Bronchial epithelial cell (primary cell): ENCODE measurements at regions not wholly inside any gene's neighbourhood (a gene's known extent, or its start where the extent isn't known, plus 50 kb on each side); places are given as distances from the start of the nearest gene placed in this dataset.

Experiments
- DNase-seq: peaks from one replicate; pipeline ENCODE4 v3.0.0-alpha.2; 2010; ENCODE audit warnings: low read depth
- FAIRE-seq: peaks from 2 replicates; lab custom pipeline; 2011; peaks lifted over from hg19 to GRCh38; lab: Jason Lieb, UNC
- H3K27me3 ChIP-seq: 2 replicates; pipeline ENCODE4 v1.5.1; 2011; ENCODE audit warnings: low read length; ENCODE audit not compliant: control insufficient read depth, insufficient read depth
- H3K36me3 ChIP-seq: 2 replicates; pipeline ENCODE4 v1.5.1; 2011; ENCODE audit warnings: low read length; ENCODE audit not compliant: control insufficient read depth, insufficient read depth
- H3K4me3 ChIP-seq: 2 replicates; pipeline ENCODE4 v1.5.1; 2011; ENCODE audit warnings: mild to moderate bottlenecking, low read depth, low read length, control low read depth
- TF ChIP-seq, protein P1 (sequence below): IDR thresholded peaks from 2 replicates; pipeline ENCODE4 v1.5.1; 2011; ENCODE audit warnings: mild to moderate bottlenecking, moderate library complexity, low read length, control low read depth, inconsistent platforms; ENCODE audit not compliant: insufficient read depth, severe bottlenecking

- no peaks in the 10 kb centered on the region for H3K27me3 ChIP-seq
- H3K4me3 ChIP-seq = no peak overlapping the region
- no peak for DNase-seq
- no peak for FAIRE-seq
- no peaks in the 10 kb centered on the region for H3K36me3 ChIP-seq
- TF ChIP-seq, protein P1, sequence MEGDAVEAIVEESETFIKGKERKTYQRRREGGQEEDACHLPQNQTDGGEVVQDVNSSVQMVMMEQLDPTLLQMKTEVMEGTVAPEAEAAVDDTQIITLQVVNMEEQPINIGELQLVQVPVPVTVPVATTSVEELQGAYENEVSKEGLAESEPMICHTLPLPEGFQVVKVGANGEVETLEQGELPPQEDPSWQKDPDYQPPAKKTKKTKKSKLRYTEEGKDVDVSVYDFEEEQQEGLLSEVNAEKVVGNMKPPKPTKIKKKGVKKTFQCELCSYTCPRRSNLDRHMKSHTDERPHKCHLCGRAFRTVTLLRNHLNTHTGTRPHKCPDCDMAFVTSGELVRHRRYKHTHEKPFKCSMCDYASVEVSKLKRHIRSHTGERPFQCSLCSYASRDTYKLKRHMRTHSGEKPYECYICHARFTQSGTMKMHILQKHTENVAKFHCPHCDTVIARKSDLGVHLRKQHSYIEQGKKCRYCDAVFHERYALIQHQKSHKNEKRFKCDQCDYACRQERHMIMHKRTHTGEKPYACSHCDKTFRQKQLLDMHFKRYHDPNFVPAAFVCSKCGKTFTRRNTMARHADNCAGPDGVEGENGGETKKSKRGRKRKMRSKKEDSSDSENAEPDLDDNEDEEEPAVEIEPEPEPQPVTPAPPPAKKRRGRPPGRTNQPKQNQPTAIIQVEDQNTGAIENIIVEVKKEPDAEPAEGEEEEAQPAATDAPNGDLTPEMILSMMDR = no peak
Observed at GRCh38 chr2:7674606-7675005, 757.4 kb downstream of the RNF144A start.

- Histone ChIP-seq H3K36me3 (no peaks in the 10 kb centered on the region), H3K4me3 (no peak overlapping the region), H3K27me3 (no peaks in the 10 kb centered on the region)
- DNase-seq = no peak
- no peak for FAIRE-seq
- TF ChIP-seq, protein P1 = no peak
Observed at GRCh38 chr2:7676714-7677113, 759.5 kb downstream of the RNF144A start.

DNA sequence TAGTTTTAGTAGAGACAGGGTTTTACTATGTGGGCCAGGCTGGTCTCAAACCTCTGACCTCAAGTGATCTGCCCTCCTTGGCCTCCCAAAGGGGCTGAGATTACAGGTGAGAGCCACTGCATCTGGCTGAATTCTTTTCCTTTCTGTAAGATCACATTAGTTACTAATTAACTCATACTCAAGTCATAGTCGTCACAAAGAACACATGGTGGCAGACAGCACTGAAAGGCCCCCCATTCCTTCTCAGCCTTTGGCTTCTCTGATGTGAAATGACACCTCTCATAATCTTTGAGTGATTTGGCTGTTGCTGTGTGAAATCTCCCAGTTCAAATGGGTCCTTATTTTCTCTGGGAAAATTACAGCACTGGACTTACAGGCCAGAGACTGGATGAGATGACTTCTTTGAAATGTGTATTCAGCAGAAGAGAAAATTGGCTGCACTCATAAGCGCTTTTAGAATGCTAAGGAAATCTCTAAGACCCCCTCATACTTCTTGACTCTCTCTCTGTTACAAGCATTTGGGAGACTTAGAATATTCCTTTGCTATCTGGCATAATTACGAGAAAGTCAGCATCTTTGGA, 764.8 kb downstream of the RNF144A start:
- DNase-seq (no peak), FAIRE-seq (no peak)
- TF ChIP-seq, protein P1 = no peak
- no peak overlapping the region for H3K4me3 ChIP-seq
- H3K36me3 ChIP-seq = no peaks in the 10 kb centered on the region
- H3K27me3 ChIP-seq = no peaks in the 10 kb centered on the region

- TF ChIP-seq, protein P1 = no peak
- no peaks in the 10 kb centered on the region for H3K36me3 ChIP-seq
- no peak for FAIRE-seq
Observed at GRCh38 chr2:7683196-7683595, 766.0 kb downstream of the RNF144A start.

DNA sequence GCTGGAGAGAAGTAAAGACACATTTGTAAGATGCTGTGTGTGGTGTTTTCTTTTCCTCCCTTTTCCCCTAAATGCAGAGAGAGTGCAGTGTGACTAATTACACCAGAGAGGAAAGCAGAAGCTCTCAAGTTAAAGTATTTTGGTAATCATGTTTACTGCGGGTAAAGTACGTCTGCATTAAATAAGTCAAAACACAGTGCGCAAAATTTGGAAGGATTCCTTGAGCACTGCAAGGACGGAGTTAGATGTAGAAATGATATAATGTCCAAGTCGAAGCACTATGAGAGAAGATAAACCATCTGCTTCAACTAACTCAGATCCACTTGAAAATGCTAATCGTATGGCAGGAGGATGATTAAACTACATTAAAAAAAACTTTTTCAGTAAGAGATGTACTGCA, 766.5 kb downstream of the RNF144A start:
- Histone ChIP-seq H3K4me3 (no peak overlapping the region), H3K27me3 (no peaks in the 10 kb centered on the region), H3K36me3 (no peaks in the 10 kb centered on the region)
- TF ChIP-seq, protein P1 = no peak
- DNase-seq = no peak
- FAIRE-seq = no peak

More at GRCh38 chr2:7683196-7683595, 766.0 kb downstream of the RNF144A start:
- no peak for DNase-seq
- H3K27me3 ChIP-seq = no peaks in the 10 kb centered on the region
- no peak overlapping the region for H3K4me3 ChIP-seq
